PC-9 (cell line): ENCODE measurements at regions not wholly inside any gene's neighbourhood (a gene's known extent, or its start where the extent isn't known, plus 50 kb on each side); places are given as distances from the start of the nearest gene placed in this dataset.

Experiments
- BruUV-seq: library from RNA; stranded (reverse); fragments of 400-500 nt; replicated peaks from 2 replicates; lab custom pipeline; 2021; lab: Mats Ljungman, UMichigan
- CTCF ChIA-PET: fragments of 300-600 bp; sonication (Branson Sonifier 250); formaldehyde crosslinking; loops from one replicate; lab custom pipeline; 2022; ENCODE audit warnings: antibody characterized with exemption; lab: Charles Lee
- POLR2A ChIA-PET: fragments of 300-600 bp; sonication (Branson Sonifier 250); formaldehyde crosslinking; loops from one replicate; lab custom pipeline; 2022; ENCODE audit warnings: antibody characterized with exemption; ENCODE audit not compliant: unreplicated experiment; lab: Charles Lee
- DNase-seq, 2 experiments: peaks; one replicate each; pipeline versions ENCODE4 v3.0.0 to v3.0.0-alpha.2; 2015 to 2022; ENCODE audit warnings: mixed read lengths in 1 of 2
- H2AFZ ChIP-seq: fragments of 200-600 bp; sonication (generic); 2 replicates; pipeline ENCODE4 v1.8.1; 2017; ENCODE audit warnings: antibody characterized with exemption
- H3F3A ChIP-seq: fragments of 200-600 bp; sonication (generic); 2 replicates; pipeline ENCODE4 v1.8.1; 2017; ENCODE audit warnings: antibody characterized with exemption, mild to moderate bottlenecking, low read depth; ENCODE audit not compliant: insufficient read depth
- H3K27ac ChIP-seq: fragments of 200-600 bp; sonication (generic); 2 replicates; pipeline ENCODE4 v1.6.1; 2016; ENCODE audit warnings: mixed run types
- H3K27me3 ChIP-seq: fragments of 200-600 bp; sonication (generic); 2 replicates; pipeline ENCODE4 v1.6.1; 2016; ENCODE audit warnings: low read depth, mixed run types; ENCODE audit not compliant: insufficient read depth
- H3K36me3 ChIP-seq: fragments of 200-600 bp; sonication (generic); 2 replicates; pipeline ENCODE4 v1.6.1; 2016; ENCODE audit warnings: low read depth, mixed run types
- H3K4me1 ChIP-seq: fragments of 200-600 bp; sonication (generic); replicated peaks from 2 replicates; pipeline ENCODE4 v1.6.1; 2016; ENCODE audit warnings: mixed run types; ENCODE audit not compliant: insufficient read depth
- H3K4me2 ChIP-seq: fragments of 200-600 bp; sonication (generic); 2 replicates; pipeline ENCODE4 v1.6.1; 2017; ENCODE audit warnings: mixed run types
- H3K4me3 ChIP-seq: fragments of 200-600 bp; sonication (generic); 2 replicates; pipeline ENCODE4 v1.6.1; 2016; ENCODE audit warnings: mixed run types
- H3K79me2 ChIP-seq: fragments of 200-600 bp; sonication (generic); 2 replicates; pipeline ENCODE4 v1.6.1; 2017; ENCODE audit warnings: low read depth, mixed run types
- H3K9me2 ChIP-seq: fragments of 200-600 bp; sonication (generic); 2 replicates; pipeline ENCODE4 v1.8.1; 2017; ENCODE audit warnings: mild to moderate bottlenecking; ENCODE audit not compliant: insufficient read depth
- H3K9me3 ChIP-seq: fragments of 200-600 bp; sonication (generic); 2 replicates; pipeline ENCODE4 v1.8.1; 2016; ENCODE audit warnings: low read depth; ENCODE audit not compliant: insufficient read depth
- H4K20me1 ChIP-seq: fragments of 200-600 bp; sonication (generic); 2 replicates; pipeline ENCODE4 v1.8.1; 2017; ENCODE audit not compliant: insufficient read depth
- CTCF ChIP-seq: fragments of 200-600 bp; sonication (generic); conservative IDR thresholded peaks from 2 replicates; pipeline ENCODE4 v1.6.1; 2017; ENCODE audit warnings: mixed run types, antibody characterized with exemption, mild to moderate bottlenecking, moderate library complexity
- EZH2 ChIP-seq: fragments of 200-600 bp; sonication (generic); IDR thresholded peaks from 2 replicates; pipeline ENCODE4 v1.8.0; 2017; ENCODE audit warnings: antibody characterized with exemption, low read depth
- intact Hi-C: fragments of 100-400 bp; cut with micrococcal nuclease; formaldehyde crosslinking; loops from one replicate; pipeline ENCODE4 v1.10.0; 2022; ENCODE audit not compliant: unreplicated experiment

- ChIA-PET CTCF (no interaction called here), POLR2A (no interaction called here)
- Histone ChIP-seq H3K4me1 (peaks cover 22% of the 10 kb centered on the region), H3F3A (peaks cover 21% of the 10 kb centered on the region), H3K36me3 (no peaks in the 10 kb centered on the region), H4K20me1 (no peaks in the 10 kb centered on the region), H3K9me2 (no peaks in the 10 kb centered on the region), H3K79me2 (no peaks in the 10 kb centered on the region), H3K27me3 (no peaks in the 10 kb centered on the region), H3K27ac (no peak overlapping the region), H3K4me2 (no peak overlapping the region), H3K4me3 (no peak overlapping the region), H2AFZ (no peak overlapping the region), H3K9me3 (peaks cover 21% of the 10 kb centered on the region)
- no TSS peak for BruUV-seq
- intact Hi-C loops, result no loop called here
- no peak for DNase-seq
- TF ChIP-seq CTCF, result no peak
- no peak for TF ChIP-seq EZH2
Observed at GRCh38 chr2:226123300-226123699, 676.3 kb downstream of the IRS1 start.

- Histone ChIP-seq H3K79me2 (no peaks in the 10 kb centered on the region), H3K4me3 (no peak overlapping the region), H3K4me2 (no peak overlapping the region), H4K20me1 (no peaks in the 10 kb centered on the region), H3K36me3 (0 out of 2 replicates have a peak, but pooled peaks cover 3% of the 10 kb centered on the region), H3K9me2 (no peaks in the 10 kb centered on the region), H3K27me3 (no peaks in the 10 kb centered on the region), H3K4me1 (peaks cover 34% of the 10 kb centered on the region), H3F3A (peaks cover 34% of the 10 kb centered on the region), H3K27ac (no peak overlapping the region), H3K9me3 (peaks cover 21% of the 10 kb centered on the region), H2AFZ (no peak overlapping the region)
- TF ChIP-seq EZH2 (no peak), CTCF (no peak)
- BruUV-seq, result no TSS peak
- no peak for DNase-seq
- CTCF ChIA-PET, result no interaction called here
- POLR2A ChIA-PET, result no interaction called here
- intact Hi-C loops, result no loop called here
Observed at GRCh38 chr2:226122041-226122440, 677.6 kb downstream of the IRS1 start.

GRCh38 chr2:226121046-226121738 is 678.4 kb downstream of the IRS1 start:
- intact Hi-C loops, result no loop called here
- no peak overlapping the region for H2AFZ ChIP-seq
- ChIA-PET POLR2A (no interaction called here), CTCF (no interaction called here)
- no peak for DNase-seq
- no peaks in the 10 kb centered on the region for H3K9me2 ChIP-seq
- H3F3A ChIP-seq, result peaks cover 41% of the 10 kb centered on the region
- peaks cover 21% of the 10 kb centered on the region for H3K9me3 ChIP-seq
- H3K27me3 ChIP-seq, result no peaks in the 10 kb centered on the region
- no peak overlapping the region for H3K27ac ChIP-seq
- peaks cover 6% of the 10 kb centered on the region; the same call in 1 of the 2 replicates for H3K36me3 ChIP-seq
- TF ChIP-seq CTCF (no peak), EZH2 (no peak)
- H3K4me3 ChIP-seq, result no peak overlapping the region
- H3K4me1 ChIP-seq, result peaks cover 43% of the 10 kb centered on the region
- BruUV-seq, result no TSS peak
- no peaks in the 10 kb centered on the region for H4K20me1 ChIP-seq
- no peaks in the 10 kb centered on the region for H3K79me2 ChIP-seq
- H3K4me2 ChIP-seq, result no peak overlapping the region
